Left ventricle myocardium superior (tissue), 1 donor: ENCODE measurements at regions not wholly inside any gene's neighbourhood (a gene's known extent, or its start where the extent isn't known, plus 50 kb on each side); places are given as distances from the start of the nearest gene placed in this dataset.
A peak's percentile ranks its signal among the peaks of the same experiment; 100 is the strongest.

Experiments used
- ATAC-seq: fragments of 200-7000 bp; cut with Tn5 transposase; one replicate; pipeline ENCODE4 v1.9.1; 2020; ENCODE audit warnings: mild to moderate bottlenecking, moderate library complexity
- DNase-seq: peaks from one replicate; pipeline ENCODE4 v3.0.0-alpha.2; 2020
- intact Hi-C: fragments of 100-400 bp; cut with micrococcal nuclease; formaldehyde crosslinking; loops from one replicate; pipeline ENCODE4 v1.11.0; 2022
- donor health status: DM: no; HTN: yes; CAD: no; lungs with severe emphysema.

DNA sequence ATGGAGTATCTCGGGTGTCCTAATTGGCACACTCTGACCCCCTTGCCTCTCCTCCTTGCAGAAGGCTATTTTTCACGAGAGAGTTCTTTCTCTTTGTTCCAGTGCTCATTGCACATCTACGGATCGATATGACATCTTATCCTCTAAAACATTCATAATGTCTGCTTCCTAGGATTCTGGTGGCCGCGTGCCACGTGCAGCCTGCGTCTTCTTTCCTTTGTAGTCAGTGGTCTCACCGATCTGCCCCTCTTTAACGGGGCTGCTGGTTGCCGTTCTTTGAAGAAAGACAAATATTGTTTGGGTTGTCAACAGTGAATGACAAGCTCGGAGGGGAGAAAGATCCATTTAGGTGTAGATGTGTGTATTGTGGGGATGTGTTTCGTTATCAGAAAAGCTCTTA lies 252.4 kb upstream of the WWC1 start:
- ATAC-seq (no peak), DNase-seq (no peak)
- intact Hi-C loops, result no loop called here

DNA sequence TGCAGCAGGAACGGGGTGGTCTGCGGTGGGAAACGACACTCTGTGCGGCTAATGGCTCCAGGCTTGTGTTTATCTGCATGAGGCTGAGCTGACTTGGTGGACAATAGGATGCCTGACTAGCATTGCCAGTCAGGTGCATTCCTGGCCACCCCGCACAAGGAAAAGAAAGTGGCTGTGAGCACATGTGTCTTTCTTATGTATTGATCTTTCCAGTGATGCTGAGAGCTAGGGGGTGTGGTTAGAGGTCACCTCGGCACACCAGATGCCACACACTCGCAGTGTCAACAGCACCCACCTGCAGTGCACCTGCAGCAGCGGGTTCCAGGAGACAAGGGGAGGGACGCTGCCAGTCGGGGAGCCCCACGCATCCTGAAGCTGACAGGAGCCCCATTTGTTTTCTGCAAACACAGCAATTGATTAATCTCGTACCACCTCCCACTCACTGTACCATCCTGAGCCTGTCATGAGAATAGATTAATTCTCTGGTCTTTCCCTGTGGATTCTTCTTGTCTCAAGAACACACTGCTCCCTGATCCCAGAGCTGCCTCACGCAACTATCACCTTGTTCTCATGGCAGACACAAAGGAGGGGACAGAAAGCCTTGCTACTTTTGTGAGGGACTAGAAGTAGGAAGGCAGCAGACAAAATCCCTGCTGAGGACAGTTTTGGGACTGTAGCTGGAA lies 251.7 kb upstream of the WWC1 start:
- ATAC-seq, result no peak
- intact Hi-C loops, result no loop called here

DNA sequence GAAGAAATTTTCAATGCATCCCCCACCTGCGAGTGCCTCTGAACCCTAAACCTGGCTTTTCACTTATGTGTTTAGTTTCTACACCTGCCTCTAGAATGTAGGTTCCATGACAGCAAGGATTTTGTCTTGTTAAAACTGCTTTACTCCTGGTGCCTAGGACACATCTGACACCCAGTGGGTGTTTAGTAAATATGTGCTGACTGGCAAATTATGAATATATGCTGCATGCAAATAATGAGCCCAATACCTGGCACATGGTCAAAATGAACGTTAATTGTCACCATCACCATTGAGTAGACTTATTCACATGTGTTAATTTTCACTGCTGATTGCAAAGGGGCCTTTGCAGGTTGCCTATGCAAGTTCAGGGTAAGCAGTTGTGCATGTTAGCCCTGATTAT lies 249.9 kb upstream of the WWC1 start:
- ATAC-seq (no peak), DNase-seq (no peak)
- intact Hi-C loops, result no loop called here

More for the DNA sequence above, 251.7 kb upstream of the WWC1 start:
- no peak for DNase-seq

GRCh38 chr5:168042284-168043068 lies 249.0 kb upstream of the WWC1 start:
- DNase-seq (no peak), ATAC-seq (no peak)
- intact Hi-C loops, result no loop called here

DNA sequence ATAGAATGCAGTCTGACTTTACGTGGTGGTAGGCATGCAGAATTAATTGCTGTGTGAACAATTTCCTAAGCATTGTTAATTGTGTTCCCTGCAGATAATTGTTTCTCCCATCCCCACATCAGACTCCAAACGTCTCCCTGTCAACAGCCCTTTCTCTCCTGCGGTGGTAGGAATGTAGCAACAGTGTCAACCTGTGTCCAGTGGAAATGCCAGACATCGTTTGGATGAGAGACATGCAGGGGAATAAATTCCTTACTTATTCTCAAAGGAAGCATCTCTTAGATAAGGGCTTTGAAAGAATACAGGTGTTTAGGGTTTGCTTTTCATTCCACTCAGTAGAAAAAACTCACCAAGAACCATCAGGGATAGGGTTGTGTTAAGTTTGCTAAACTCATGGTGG lies 245.3 kb upstream of the WWC1 start:
- ATAC-seq (no peak), DNase-seq (no peak)
- intact Hi-C loops, result no loop called here

GRCh38 chr5:168047043-168047668 lies 244.3 kb upstream of the WWC1 start:
- ATAC-seq (peak; percentile 81), DNase-seq (peak; percentile 26)
- intact Hi-C loops, result no loop called here

DNA sequence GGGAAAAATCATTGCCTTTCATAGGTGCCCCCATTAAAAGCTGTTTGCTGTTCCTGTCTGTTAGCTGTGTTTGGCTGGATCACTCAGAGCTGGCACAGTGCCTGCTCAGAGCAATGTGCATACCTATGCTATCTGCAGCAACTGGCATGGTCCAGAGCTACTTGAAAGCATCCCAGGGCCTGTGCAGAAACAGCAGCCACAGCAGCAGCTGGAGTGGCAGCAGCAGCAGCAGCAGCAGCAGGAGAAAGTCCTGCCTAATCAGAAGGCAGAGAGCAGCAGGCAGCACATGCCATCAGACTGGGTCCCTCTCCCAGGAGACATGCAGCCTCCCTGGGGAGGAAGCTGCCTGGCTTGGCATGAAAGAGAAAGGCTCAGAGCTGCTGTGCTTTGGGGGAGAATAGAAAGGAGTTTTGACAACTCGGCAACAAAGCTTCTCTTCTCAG lies 243.8 kb upstream of the WWC1 start:
- ATAC-seq (peak; percentile 92), DNase-seq (peak; percentile 85)
- intact Hi-C loops, result no loop called here

DNA sequence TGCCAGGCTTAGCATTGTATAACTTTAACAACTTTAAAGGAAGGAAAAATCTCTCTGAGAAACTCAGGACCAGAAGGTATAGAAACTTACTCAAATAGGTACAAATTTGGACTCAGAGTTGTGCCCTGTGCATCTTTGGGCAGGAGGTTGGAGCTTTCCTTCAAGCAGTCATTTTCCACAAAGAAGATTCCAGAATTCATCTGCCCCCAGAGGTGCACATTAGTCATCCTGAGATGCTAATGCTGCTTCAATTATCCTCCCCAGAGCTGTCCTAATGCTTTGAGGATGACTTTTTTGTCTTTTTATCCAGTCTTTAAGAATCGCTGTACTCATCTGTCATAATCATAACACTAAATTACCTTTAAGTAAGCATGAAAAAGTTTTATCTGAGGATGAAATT lies 243.0 kb upstream of the WWC1 start:
- intact Hi-C loops, result no loop called here
- DNase-seq (no peak), ATAC-seq (no peak)

- no peak for ATAC-seq
- intact Hi-C loops, result no loop called here
- no peak for DNase-seq
These were observed 238.8 kb upstream of the WWC1 start for GRCh38 chr5:168052686-168053085.

DNA sequence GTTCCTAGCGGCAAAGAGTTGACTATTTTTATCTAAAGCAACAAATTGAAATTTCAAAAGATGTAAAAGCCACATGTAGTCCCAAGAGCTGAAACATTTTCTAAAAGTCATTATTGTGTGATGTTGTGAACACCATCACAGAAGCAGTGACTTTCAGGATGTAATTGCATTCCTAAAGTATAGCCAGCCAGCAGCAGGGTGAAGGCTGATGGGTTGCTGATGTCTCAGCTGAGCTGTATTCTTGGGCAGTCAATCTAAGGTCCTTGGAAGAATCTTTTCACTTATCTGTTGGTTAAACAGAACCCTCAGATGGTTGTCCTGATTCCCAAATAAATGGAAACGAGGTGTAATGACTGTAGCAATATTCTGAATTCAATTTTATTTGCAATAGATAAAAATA lies 237.4 kb upstream of the WWC1 start:
- ATAC-seq, result no peak
- intact Hi-C loops, result no loop called here

GRCh38 chr5:168055141-168055683 lies 236.2 kb upstream of the WWC1 start:
- DNase-seq (no peak), ATAC-seq (peak; percentile 4)
- intact Hi-C loops, result no loop called here

More for the DNA sequence above, 237.4 kb upstream of the WWC1 start:
- no peak for DNase-seq

- intact Hi-C loops, result no loop called here
- DNase-seq (peak; percentile 37), ATAC-seq (peak; percentile 80)
These were observed 235.5 kb upstream of the WWC1 start for GRCh38 chr5:168055961-168056360.

- intact Hi-C loops, result no loop called here
- ATAC-seq, result no peak
These were observed 234.8 kb upstream of the WWC1 start for GRCh38 chr5:168056499-168057182.

DNA sequence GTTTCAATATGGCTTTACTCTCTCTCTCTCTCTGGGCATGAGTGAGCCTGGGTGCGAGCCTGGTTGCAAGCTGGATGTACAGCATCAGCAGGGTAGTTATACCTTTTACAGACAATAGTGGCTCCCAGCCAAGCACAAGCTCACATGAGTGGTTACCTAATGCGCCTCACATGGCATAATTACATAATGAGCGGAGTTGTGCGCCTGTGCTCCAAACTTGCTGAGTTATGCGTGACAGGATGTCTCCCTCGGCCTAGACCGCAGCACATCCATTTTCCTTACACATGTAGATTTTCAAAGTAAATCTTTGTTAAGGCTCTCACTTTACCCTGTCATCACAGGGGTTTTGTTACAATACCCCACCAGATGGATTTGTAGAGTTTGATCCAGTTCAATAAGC lies 233.5 kb upstream of the WWC1 start:
- intact Hi-C loops, result no loop called here
- DNase-seq, result peak; percentile 27
- peak; percentile 39 for ATAC-seq

More at GRCh38 chr5:168056499-168057182, 234.8 kb upstream of the WWC1 start:
- DNase-seq, result no peak

GRCh38 chr5:168059131-168059530 lies 232.3 kb upstream of the WWC1 start:
- intact Hi-C loops, result no loop called here
- DNase-seq (no peak), ATAC-seq (no peak)

- DNase-seq (no peak), ATAC-seq (no peak)
- intact Hi-C loops, result no loop called here
These were observed 229.2 kb upstream of the WWC1 start for GRCh38 chr5:168062239-168062638.

DNA sequence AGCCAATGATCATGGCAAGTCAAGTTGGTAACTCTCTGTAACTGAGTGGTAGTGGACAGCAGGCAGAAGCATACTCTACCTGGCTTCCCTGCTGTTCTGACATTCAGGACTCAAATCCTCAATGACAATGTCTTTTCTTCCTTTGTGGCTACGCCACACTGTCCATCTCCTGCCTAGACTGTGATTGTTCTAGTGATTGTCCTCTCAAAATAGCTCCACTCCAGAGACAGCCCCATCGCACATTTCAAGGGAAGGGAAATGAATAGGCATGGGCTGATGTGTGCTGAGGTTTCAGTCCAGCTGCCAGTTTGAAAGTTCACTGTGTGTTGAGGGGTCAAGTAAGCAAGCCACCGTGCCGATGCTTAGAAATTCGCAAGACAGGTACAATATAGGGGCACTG lies 227.0 kb upstream of the WWC1 start:
- ATAC-seq, result peak; percentile 72
- no peak for DNase-seq
- intact Hi-C loops, result no loop called here

GRCh38 chr5:168064933-168065622 lies 226.4 kb upstream of the WWC1 start:
- ATAC-seq (no peak), DNase-seq (no peak)
- intact Hi-C loops, result no loop called here
